ENCODE measurements at regions not wholly inside any gene's neighbourhood (a gene's known extent, or its start where the extent isn't known, plus 50 kb on each side); places are given as distances from the start of the nearest gene placed in this dataset.

DNA sequence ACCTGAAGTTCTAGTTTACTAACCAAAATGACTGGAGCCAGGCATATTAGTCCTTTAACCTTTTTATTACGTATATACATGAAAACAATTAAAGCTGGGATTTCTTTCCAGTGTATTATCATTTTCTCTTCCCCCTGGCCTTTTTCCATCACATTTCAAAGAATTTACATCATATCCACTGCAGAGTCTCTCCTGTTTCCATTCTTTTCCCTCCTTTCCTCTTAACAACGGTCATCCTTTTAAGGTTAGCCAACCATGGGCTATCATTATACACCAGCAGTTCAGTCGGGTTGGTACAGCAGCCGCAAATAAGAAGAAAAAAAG, 104.6 kb downstream of the TFAP2A start:
- TF ChIP-seq, protein P1, sequence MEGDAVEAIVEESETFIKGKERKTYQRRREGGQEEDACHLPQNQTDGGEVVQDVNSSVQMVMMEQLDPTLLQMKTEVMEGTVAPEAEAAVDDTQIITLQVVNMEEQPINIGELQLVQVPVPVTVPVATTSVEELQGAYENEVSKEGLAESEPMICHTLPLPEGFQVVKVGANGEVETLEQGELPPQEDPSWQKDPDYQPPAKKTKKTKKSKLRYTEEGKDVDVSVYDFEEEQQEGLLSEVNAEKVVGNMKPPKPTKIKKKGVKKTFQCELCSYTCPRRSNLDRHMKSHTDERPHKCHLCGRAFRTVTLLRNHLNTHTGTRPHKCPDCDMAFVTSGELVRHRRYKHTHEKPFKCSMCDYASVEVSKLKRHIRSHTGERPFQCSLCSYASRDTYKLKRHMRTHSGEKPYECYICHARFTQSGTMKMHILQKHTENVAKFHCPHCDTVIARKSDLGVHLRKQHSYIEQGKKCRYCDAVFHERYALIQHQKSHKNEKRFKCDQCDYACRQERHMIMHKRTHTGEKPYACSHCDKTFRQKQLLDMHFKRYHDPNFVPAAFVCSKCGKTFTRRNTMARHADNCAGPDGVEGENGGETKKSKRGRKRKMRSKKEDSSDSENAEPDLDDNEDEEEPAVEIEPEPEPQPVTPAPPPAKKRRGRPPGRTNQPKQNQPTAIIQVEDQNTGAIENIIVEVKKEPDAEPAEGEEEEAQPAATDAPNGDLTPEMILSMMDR (IDR thresholded peaks at IDR 0.05) = no peak
- DNase-seq (no peak), ATAC-seq (no peak)
- no peak overlapping the region for H3K4me3 ChIP-seq
- H3K4me1 ChIP-seq = no peaks in the 10 kb centered on the region
- peaks cover 6% of the 10 kb centered on the region for H3K27me3 ChIP-seq
- no peaks in the 10 kb centered on the region for H3K36me3 ChIP-seq
- no peak overlapping the region for H3K27ac ChIP-seq
- intact Hi-C loops (cut with DNase I) = no loop called here
- no peaks in the 10 kb centered on the region for H3K9me3 ChIP-seq

DNA sequence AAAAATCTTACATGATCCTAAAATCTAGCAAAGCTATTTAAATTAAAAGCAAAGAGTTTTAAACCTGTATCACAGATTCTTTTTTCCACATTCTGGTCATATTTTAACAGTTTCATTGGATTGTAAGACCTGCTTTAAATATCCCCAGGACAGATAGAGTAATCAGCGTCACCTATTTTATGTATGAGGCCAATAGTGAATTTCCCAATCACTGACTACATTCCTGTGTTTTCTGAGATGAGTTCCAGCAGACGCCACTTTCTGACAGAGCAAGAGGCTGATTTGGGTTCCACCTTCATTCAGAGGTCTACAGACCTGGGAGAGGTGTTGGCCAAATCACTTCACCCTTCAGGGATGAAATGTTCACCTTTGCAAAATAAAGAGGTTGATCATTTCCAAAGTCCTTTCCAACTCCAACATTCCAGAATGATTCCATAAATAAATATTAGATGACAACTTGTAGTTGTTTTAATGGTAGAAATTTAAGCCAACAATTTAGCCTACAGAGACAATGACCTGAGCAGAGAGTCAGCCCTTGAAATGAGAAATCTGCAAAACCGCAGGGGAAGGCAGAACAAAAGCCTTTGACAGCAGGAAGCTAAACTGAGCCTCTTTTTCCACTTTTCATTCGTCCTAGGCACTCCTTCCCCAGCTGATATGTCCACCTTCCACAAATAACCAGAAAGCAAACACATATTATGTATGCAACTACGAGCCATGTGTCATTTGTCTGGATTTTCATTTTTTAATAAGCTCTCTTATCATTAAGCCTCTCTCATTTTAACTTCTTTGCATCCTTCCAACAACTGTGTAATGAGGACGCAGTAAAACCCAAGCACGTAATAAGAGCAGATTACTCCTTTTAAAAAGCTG, 105.2 kb downstream of the TFAP2A start:
- no peaks in the 10 kb centered on the region for H3K9me3 ChIP-seq
- ATAC-seq = no peak
- TF ChIP-seq, protein P1 (IDR thresholded peaks at IDR 0.05) = no peak
- intact Hi-C loops (cut with DNase I) = no loop called here
- no peak overlapping the region for H3K4me3 ChIP-seq
- no peaks in the 10 kb centered on the region for H3K36me3 ChIP-seq
- no peak overlapping the region for H3K27ac ChIP-seq
- no peaks in the 10 kb centered on the region for H3K4me1 ChIP-seq
- no peak for DNase-seq
- peaks cover 6% of the 10 kb centered on the region for H3K27me3 ChIP-seq

DNA sequence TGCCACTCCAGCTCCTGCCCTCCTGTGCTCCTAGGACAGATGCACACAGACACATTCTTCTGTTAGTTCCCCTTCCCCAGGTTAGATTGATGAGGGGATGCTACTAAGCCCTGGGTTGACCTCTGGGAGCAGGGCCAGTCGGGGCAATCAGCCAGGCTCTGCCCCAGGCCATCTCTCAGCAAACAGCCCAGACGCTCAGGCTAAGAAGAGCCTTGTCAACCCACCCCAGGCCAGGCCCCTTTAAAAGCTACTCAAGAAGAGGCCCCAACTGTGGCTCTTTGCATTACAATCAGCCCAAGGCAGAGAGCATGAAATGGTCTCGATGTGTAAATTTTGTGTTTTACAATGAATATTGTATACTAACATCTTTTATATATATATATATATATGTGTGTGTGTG, 107.4 kb downstream of the TFAP2A start:
- H3K36me3 ChIP-seq = no peaks in the 10 kb centered on the region
- no peak overlapping the region for H3K4me3 ChIP-seq
- intact Hi-C loops (cut with DNase I) = no loop called here
- DNase-seq (no peak), ATAC-seq (no peak)
- TF ChIP-seq, protein P1 (IDR thresholded peaks at IDR 0.05) = no peak
- H3K9me3 ChIP-seq = no peaks in the 10 kb centered on the region
- H3K27ac ChIP-seq = no peak overlapping the region
- no peaks in the 10 kb centered on the region for H3K4me1 ChIP-seq
- peaks cover 6% of the 10 kb centered on the region for H3K27me3 ChIP-seq

DNA sequence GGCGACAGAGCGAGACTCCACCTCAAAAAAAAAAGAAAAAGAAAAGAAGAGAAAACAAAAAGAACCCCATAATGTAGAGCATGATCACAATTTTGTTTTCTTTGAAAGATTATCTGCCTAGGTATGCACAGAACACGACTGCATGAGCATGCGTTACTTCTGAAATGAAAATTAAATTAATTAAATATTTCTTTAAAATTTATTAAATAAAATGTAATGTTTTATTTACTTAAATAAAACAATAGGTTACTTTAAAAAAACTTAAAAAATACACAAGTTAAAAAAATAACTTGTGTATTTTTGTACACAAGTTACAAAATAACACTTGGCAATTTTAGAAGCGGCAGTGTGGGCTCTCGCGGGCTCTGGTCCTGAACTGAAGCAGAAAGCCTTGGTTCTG, 107.8 kb downstream of the TFAP2A start:
- no peaks in the 10 kb centered on the region for H3K4me1 ChIP-seq
- TF ChIP-seq, protein P1 (IDR thresholded peaks at IDR 0.05) = no peak
- H3K27me3 ChIP-seq = peaks cover 6% of the 10 kb centered on the region
- DNase-seq = no peak
- intact Hi-C loops (cut with DNase I) = no loop called here
- H3K27ac ChIP-seq = no peak overlapping the region
- H3K36me3 ChIP-seq = no peaks in the 10 kb centered on the region
- H3K4me3 ChIP-seq = no peak overlapping the region
- no peak for ATAC-seq
- no peaks in the 10 kb centered on the region for H3K9me3 ChIP-seq

DNA sequence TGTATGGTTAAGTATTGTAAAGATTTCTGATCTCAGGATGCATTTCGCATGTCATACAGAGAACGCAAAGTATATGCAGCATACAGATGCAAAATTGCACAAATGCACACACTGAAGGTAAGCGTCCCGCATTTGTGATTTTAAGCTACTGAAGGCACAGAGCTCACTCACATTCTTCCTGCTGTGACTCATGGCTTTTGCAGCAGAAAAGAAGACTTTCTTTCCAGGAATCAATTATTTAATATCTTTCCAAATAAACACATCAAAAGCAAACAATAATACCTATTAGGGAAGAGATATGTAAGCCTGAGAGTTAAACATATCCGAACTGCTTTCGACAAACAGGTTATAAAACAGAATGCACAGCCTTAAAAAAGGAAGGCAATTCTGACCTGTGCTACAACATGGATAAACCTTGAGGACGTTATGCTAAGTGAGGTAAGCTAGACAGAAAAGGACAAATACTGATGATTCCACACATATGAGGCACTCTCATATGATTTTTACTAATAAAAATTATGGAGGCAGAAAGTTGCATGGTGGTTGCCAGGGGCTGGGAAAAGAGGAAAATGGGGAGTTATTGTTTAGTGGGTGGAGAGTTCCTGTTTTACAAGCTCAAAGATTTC, 109.0 kb downstream of the TFAP2A start:
- intact Hi-C loops (cut with DNase I) = no loop called here
- no peaks in the 10 kb centered on the region for H3K9me3 ChIP-seq
- DNase-seq (no peak), ATAC-seq (no peak)
- no peaks in the 10 kb centered on the region for H3K36me3 ChIP-seq
- no peak overlapping the region for H3K27ac ChIP-seq
- TF ChIP-seq, protein P1 (IDR thresholded peaks at IDR 0.05) = no peak
- H3K27me3 ChIP-seq = peaks cover under 1% of the 10 kb centered on the region
- H3K4me3 ChIP-seq = no peak overlapping the region
- H3K4me1 ChIP-seq = no peaks in the 10 kb centered on the region

All from upper lobe of right lung (tissue), 1 donor.